H1 (cell line): ENCODE measurements at regions not wholly inside any gene's neighbourhood (a gene's known extent, or its start where the extent isn't known, plus 50 kb on each side); places are given as distances from the start of the nearest gene placed in this dataset.

Experiments
- CTCF ChIA-PET: fragments of 300-600 bp; sonication (Branson Sonifier 250); formaldehyde crosslinking; loops from one replicate; lab custom pipeline; 2021; ENCODE audit not compliant: partially characterized antibody; lab: Charles Lee
- POLR2A ChIA-PET: fragments of 300-600 bp; sonication (Branson Sonifier 250); formaldehyde crosslinking; loops from one replicate; lab custom pipeline; 2021; ENCODE audit warnings: inconsistent platforms; ENCODE audit not compliant: partially characterized antibody; lab: Charles Lee
- DNase-seq, 2 experiments: peaks; one replicate each; pipeline versions ENCODE4 v3.0.0 to v3.0.0-alpha.2; 2010 to 2022; ENCODE audit warnings: low spot score in 2 of 2, low read depth in 1 of 2, mixed read lengths in 1 of 2
- FAIRE-seq: peaks from 2 replicates; lab custom pipeline; 2011; peaks lifted over from hg19 to GRCh38; lab: Jason Lieb, UNC
- H2AFZ ChIP-seq: 2 replicates; pipeline ENCODE4 v1.8.1; 2012; ENCODE audit warnings: low read length, inconsistent platforms
- H2AK5ac ChIP-seq: 2 replicates; pipeline ENCODE4 v1.6.1; 2013; ENCODE audit warnings: low read depth, low read length
- H2BK120ac ChIP-seq: replicated peaks from 2 replicates; pipeline ENCODE3; 2013; ENCODE audit warnings: low read depth, low read length, inconsistent platforms
- H2BK12ac ChIP-seq: 2 replicates; pipeline ENCODE4 v1.6.1; 2013; ENCODE audit warnings: low read depth, low read length
- H2BK15ac ChIP-seq: 2 replicates; pipeline ENCODE4 v1.6.1; 2013; ENCODE audit warnings: low read length
- H2BK20ac ChIP-seq: 2 replicates; pipeline ENCODE4 v1.6.1; 2013; ENCODE audit warnings: low read length
- H2BK5ac ChIP-seq: 2 replicates; pipeline ENCODE4 v1.6.1; 2013; ENCODE audit warnings: low read depth, low read length
- H3K14ac ChIP-seq: 2 replicates; pipeline ENCODE4 v1.6.1; 2013; ENCODE audit warnings: inconsistent platforms; ENCODE audit not compliant: insufficient read length
- H3K18ac ChIP-seq: 2 replicates; pipeline ENCODE4 v1.6.1; 2013; ENCODE audit warnings: low read length; ENCODE audit errors: extremely low read depth
- H3K23ac ChIP-seq: 2 replicates; pipeline ENCODE4 v1.6.1; 2013; ENCODE audit warnings: inconsistent platforms; ENCODE audit not compliant: insufficient read length
- H3K23me2 ChIP-seq: 2 replicates; pipeline ENCODE4 v1.6.1; 2013; ENCODE audit warnings: low read depth, low read length
- H3K27ac ChIP-seq: 2 replicates; pipeline ENCODE4 v1.6.1; 2011; ENCODE audit warnings: low read depth, low read length, inconsistent platforms
- H3K27me3 ChIP-seq, 4 experiments: replicated peaks in 1 of 4; 1 replicate in 1 of 4; 2 replicates in 3 of 4; pipeline versions ENCODE4 v1.6.1 to v1.8.1; 2011 to 2013; ENCODE audit warnings: low read length in 3 of 4, mild to moderate bottlenecking in 3 of 4, inconsistent platforms in 2 of 4, mixed read lengths in 2 of 4, moderate library complexity in 1 of 4; ENCODE audit not compliant: control insufficient read depth in 3 of 4, insufficient read depth in 3 of 4; ENCODE audit errors: extremely low read depth in 1 of 4
- H3K36me3 ChIP-seq, 4 experiments: 2 replicates each; pipeline versions ENCODE4 v1.6.1 to v1.8.1; 2011 to 2013; ENCODE audit warnings: mild to moderate bottlenecking in 4 of 4, low read length in 3 of 4, moderate library complexity in 2 of 4, control low read depth in 1 of 4, inconsistent platforms in 1 of 4; ENCODE audit not compliant: insufficient read depth in 4 of 4, control insufficient read depth in 2 of 4
- H3K4ac ChIP-seq: replicated peaks from 2 replicates; pipeline ENCODE3; 2013; ENCODE audit warnings: low read length, low read depth, mixed read lengths, inconsistent platforms; ENCODE audit not compliant: insufficient read length
- H3K4me1 ChIP-seq, 4 experiments: replicated peaks in 1 of 4; 1 replicate in 1 of 4; 2 replicates in 3 of 4; pipeline versions ENCODE4 v1.6.1 to v1.8.1; 2011 to 2013; ENCODE audit warnings: low read length in 3 of 4, inconsistent platforms in 2 of 4, mixed read lengths in 1 of 4; ENCODE audit not compliant: insufficient read depth in 4 of 4, control insufficient read depth in 3 of 4
- H3K4me2 ChIP-seq, 2 experiments: 2 replicates each; pipeline versions ENCODE4 v1.6.1 to v1.8.1; 2011 to 2013; ENCODE audit warnings: low read depth in 2 of 2, low read length in 2 of 2, control low read depth in 1 of 2, inconsistent platforms in 1 of 2, mild to moderate bottlenecking in 1 of 2; ENCODE audit not compliant: insufficient read depth in 1 of 2
- H3K4me3 ChIP-seq, 4 experiments: fragments of 200-600, 300-600 bp in 1 of 4; sonication (generic), shearing (Covaris generic), sonication (Bioruptor Twin) in 1 of 4; 2 replicates each; pipeline versions ENCODE4 v1.5.1 to v1.8.1; 2011 to 2016; ENCODE audit warnings: low read length in 4 of 4, low read depth in 3 of 4, control low read depth in 2 of 4, inconsistent platforms in 2 of 4, mild to moderate bottlenecking in 2 of 4, mixed read lengths in 1 of 4, moderate library complexity in 1 of 4; ENCODE audit not compliant: insufficient read depth in 2 of 4; ENCODE audit errors: extremely low read depth in 1 of 4
- H3K56ac ChIP-seq: replicated peaks from 2 replicates; pipeline ENCODE3; 2013; ENCODE audit warnings: low read depth, mild to moderate bottlenecking, mixed read lengths, low read length, inconsistent platforms; ENCODE audit not compliant: insufficient read length
- H3K79me1 ChIP-seq: 2 replicates; pipeline ENCODE4 v1.6.1; 2013; ENCODE audit warnings: low read depth, low read length, control low read depth
- H3K79me2 ChIP-seq, 2 experiments: 2 replicates each; pipeline versions ENCODE4 v1.6.1 to v1.8.1; 2012 to 2013; ENCODE audit warnings: low read length in 2 of 2, mild to moderate bottlenecking in 2 of 2, inconsistent platforms in 1 of 2; ENCODE audit not compliant: insufficient read depth in 2 of 2, control insufficient read depth in 1 of 2
- H3K9ac ChIP-seq, 4 experiments: replicated peaks in 1 of 4; 1 replicate in 1 of 4; 2 replicates in 3 of 4; pipeline versions ENCODE4 v1.6.1 to v1.8.1; 2011 to 2013; ENCODE audit warnings: low read depth in 3 of 4, low read length in 3 of 4, control low read depth in 2 of 4, mild to moderate bottlenecking in 2 of 4, moderate library complexity in 2 of 4, inconsistent platforms in 1 of 4; ENCODE audit errors: extremely low read depth in 1 of 4
- H3K9me3 ChIP-seq, 2 experiments: 2 replicates each; pipeline versions ENCODE4 v1.6.1 to v1.8.1; 2012 to 2013; ENCODE audit warnings: mild to moderate bottlenecking in 2 of 2, moderate library complexity in 2 of 2, control low read depth in 1 of 2, inconsistent platforms in 1 of 2, low read depth in 1 of 2, low read length in 1 of 2, mixed read lengths in 1 of 2; ENCODE audit not compliant: insufficient read depth in 2 of 2
- H4K20me1 ChIP-seq, 2 experiments: replicated peaks in 1 of 2; 2 replicates each; pipeline versions ENCODE3 to v1.8.1; 2011 to 2013; ENCODE audit warnings: inconsistent platforms in 2 of 2, low read length in 2 of 2, mild to moderate bottlenecking in 1 of 2; ENCODE audit not compliant: insufficient read depth in 2 of 2, control insufficient read depth in 1 of 2
- H4K5ac ChIP-seq: 2 replicates; pipeline ENCODE4 v1.6.1; 2013; ENCODE audit warnings: low read length, low read depth, mixed read lengths, inconsistent platforms; ENCODE audit not compliant: insufficient read length
- H4K8ac ChIP-seq: 2 replicates; pipeline ENCODE4 v1.8.0; 2013; ENCODE audit warnings: mild to moderate bottlenecking, moderate library complexity, low read length, inconsistent platforms; ENCODE audit not compliant: insufficient read depth; ENCODE audit errors: extremely low read depth
- H4K91ac ChIP-seq: replicated peaks from 2 replicates; pipeline ENCODE3; 2013; ENCODE audit warnings: low read length, mixed read lengths, inconsistent platforms; ENCODE audit not compliant: insufficient read length
- CBX5 ChIP-seq: fragments of 300-800, 300-1000 bp; sonication (generic); IDR thresholded peaks from 2 replicates; pipeline ENCODE4 v1.7.1; 2016; ENCODE audit warnings: antibody characterized with exemption, low read length, low read depth
- CTCF ChIP-seq, 3 experiments: IDR thresholded peaks; 1 replicate in 2 of 3; 2 replicates in 1 of 3; pipeline versions ENCODE4 v1.5.1 to v1.6.1; 2011; ENCODE audit warnings: low read length in 3 of 3, mild to moderate bottlenecking in 3 of 3, inconsistent platforms in 2 of 3, low read depth in 1 of 3, moderate library complexity in 1 of 3; ENCODE audit not compliant: insufficient read depth in 1 of 3; ENCODE audit errors: control extremely low read depth in 1 of 3
- EP300 ChIP-seq, 2 experiments: IDR thresholded peaks; 1 replicate in 1 of 2; 2 replicates in 1 of 2; pipeline ENCODE4 v1.6.1; 2011 to 2012; ENCODE audit warnings: low read depth in 2 of 2, low read length in 2 of 2, mild to moderate bottlenecking in 2 of 2, borderline replicate concordance in 1 of 2, inconsistent platforms in 1 of 2, moderate library complexity in 1 of 2
- MAFK ChIP-seq: IDR thresholded peaks from 2 replicates; pipeline ENCODE4 v1.6.1; 2012; ENCODE audit warnings: low read depth, mild to moderate bottlenecking, improper control_type of control experiment, low read length
- NANOG ChIP-seq: IDR thresholded peaks from 2 replicates; pipeline ENCODE4 v1.6.1; 2011; ENCODE audit warnings: low read length, low read depth, mild to moderate bottlenecking, inconsistent platforms; ENCODE audit not compliant: insufficient read depth, poor library complexity, severe bottlenecking
- POU5F1 ChIP-seq: IDR thresholded peaks from 2 replicates; pipeline ENCODE4 v1.6.1; 2011; ENCODE audit warnings: low read depth, mild to moderate bottlenecking, low read length, moderate library complexity
- RBBP5 ChIP-seq: IDR thresholded peaks from 2 replicates; pipeline ENCODE4 v1.7.1; 2012; ENCODE audit warnings: low read depth, mild to moderate bottlenecking, inconsistent platforms, low read length, moderate library complexity, borderline replicate concordance
- SIRT6 ChIP-seq: IDR thresholded peaks from one replicate; pipeline ENCODE4 v1.7.1; 2012; ENCODE audit warnings: low read length, inconsistent platforms
- SP4 ChIP-seq: IDR thresholded peaks from 2 replicates; pipeline ENCODE4 v1.6.1; 2012; ENCODE audit warnings: low read length, inconsistent platforms
- TAF1 ChIP-seq: IDR thresholded peaks from 2 replicates; pipeline ENCODE4 v1.6.1; 2011; ENCODE audit warnings: mild to moderate bottlenecking, low read depth, low read length
- TBP ChIP-seq: IDR thresholded peaks from 2 replicates; pipeline ENCODE4 v1.6.1; 2011; ENCODE audit warnings: low read depth, low read length, improper control_type of control experiment
- TCF12 ChIP-seq: IDR thresholded peaks from 2 replicates; pipeline ENCODE4 v1.6.1; 2011; ENCODE audit warnings: low read depth, mild to moderate bottlenecking, low read length
- ZNF274 ChIP-seq: IDR thresholded peaks from 2 replicates; pipeline ENCODE4 v1.7.0; 2012; ENCODE audit warnings: low read length, borderline replicate concordance; ENCODE audit errors: extremely low read depth
- WGBS, 2 experiments: shearing (Covaris generic) in 1 of 2; methylation state at CpG; one replicate each; pipeline versions ENCODE4 v1.1.6 to v1.1.7; 2013 to 2015; ENCODE audit warnings: low lambda C conversion rate in 2 of 2, mixed read lengths in 2 of 2, inconsistent platforms in 1 of 2, low coverage in 1 of 2, missing lambda C conversion rate in 1 of 2; ENCODE audit not compliant: insufficient replicate concordance in 2 of 2, insufficient coverage in 1 of 2, insufficient read length in 1 of 2; ENCODE audit errors: extremely low coverage in 1 of 2, missing lambda C conversion rate in 1 of 2; 5-methylcytosine and 5-hydroxymethylcytosine counted together

GRCh38 chr6:14429396-14429795 lies 311.8 kb downstream of the CD83 start:
- Histone ChIP-seq H3K23ac (no peak overlapping the region), H3K4me2 (no peak overlapping the region), H2BK20ac (no peak overlapping the region), H2BK5ac (no peak overlapping the region), H3K27me3 (no peaks in the 10 kb centered on the region), H4K20me1 (no peaks in the 10 kb centered on the region), H3K79me1 (no peaks in the 10 kb centered on the region), H3K18ac (no peak overlapping the region), H3K4me1 (peaks cover 0 to 10% (median 4%) of the 10 kb centered on the region in 4 experiments; a peak in 3 of 7 replicates), H2BK12ac (no peak overlapping the region), H3K4ac (no peak overlapping the region), H3K4me3 (no peak overlapping the region), H2BK15ac (no peak overlapping the region), H4K5ac (no peak overlapping the region), H3K27ac (no peak overlapping the region), H2AFZ (no peak overlapping the region), H3K36me3 (no peaks in the 10 kb centered on the region), H4K91ac (no peak overlapping the region), H3K79me2 (no peaks in the 10 kb centered on the region), H4K8ac (no peak overlapping the region), H3K9me3 (no peaks in the 10 kb centered on the region), H3K23me2 (no peaks in the 10 kb centered on the region), H3K56ac (no peak overlapping the region), H2AK5ac (no peak overlapping the region), H2BK120ac (no peak overlapping the region), H3K9ac (no peak overlapping the region), H3K14ac (no peak overlapping the region)
- ChIA-PET POLR2A (no interaction called here), CTCF (interaction anchor here (1.0 to 1.9 kb wide), 2 partner anchors 11 to 32 kb away, joined by 4 read pairs; no protein-coding TSS in a partner anchor)
- FAIRE-seq: no peak
- DNase-seq: no peak
- 79% methylated on average over 10 of the region's 10 CpGs; no CpG with 5 or more reads in 1 of the 2 experiments for WGBS, 2 experiments
- TF ChIP-seq TBP (no peak), CTCF (IDR thresholded peaks at IDR 0.05; ENCODE audit: control extremely low read depth in 1 of 3, insufficient read depth in 1 of 3, low read depth in 1 of 3, low read length in 3 of 3) (no peak), EP300 (IDR thresholded peaks at IDR 0.05; ENCODE audit: borderline replicate concordance in 1 of 2, low read depth in 2 of 2, low read length in 2 of 2) (no peak), RBBP5 (no peak), TCF12 (no peak), MAFK (no peak), SIRT6 (no peak), POU5F1 (no peak), SP4 (no peak), TAF1 (no peak), NANOG (no peak), ZNF274 (no peak), CBX5 (no peak)
